Cardiac muscle cell (in vitro differentiated cells and primary cell): ENCODE measurements at regions not wholly inside any gene's neighbourhood (a gene's known extent, or its start where the extent isn't known, plus 50 kb on each side); places are given as distances from the start of the nearest gene placed in this dataset.

Source experiments
- DNase-seq, 2 donors: peaks; one replicate each; pipeline versions ENCODE4 v3.0.0 to v3.0.0-alpha.2; 2010 to 2017; ENCODE audit warnings: low read depth in 1 of 2, low spot score in 1 of 2
- H3K27ac ChIP-seq: fragments of 200-600 bp; sonication (generic); 2 replicates; pipeline ENCODE4 v1.5.1; 2016
- H3K27me3 ChIP-seq: fragments of 200-600 bp; sonication (generic); 2 replicates; pipeline ENCODE4 v1.6.0; 2016; ENCODE audit warnings: control low read depth
- H3K36me3 ChIP-seq: fragments of 200-600 bp; sonication (generic); 2 replicates; pipeline ENCODE4 v1.5.1; 2016; ENCODE audit warnings: control low read depth
- H3K4me1 ChIP-seq: fragments of 200-600 bp; sonication (generic); 2 replicates; pipeline ENCODE4 v1.8.1; 2017; ENCODE audit warnings: low read depth, mild to moderate bottlenecking, mixed run types
- H3K4me3 ChIP-seq: fragments of 200-600 bp; sonication (generic); 2 replicates; pipeline ENCODE4 v1.5.1; 2016; ENCODE audit warnings: mild to moderate bottlenecking
- H3K9me3 ChIP-seq: fragments of 200-600 bp; sonication (generic); 2 replicates; pipeline ENCODE4 v1.5.1; 2017; ENCODE audit warnings: low read depth, mild to moderate bottlenecking, control low read depth
- TF ChIP-seq, protein P1 (sequence below): IDR thresholded peaks from 2 replicates; pipeline ENCODE4 v1.5.1; 2012; ENCODE audit warnings: low read depth, mild to moderate bottlenecking, low read length

DNA sequence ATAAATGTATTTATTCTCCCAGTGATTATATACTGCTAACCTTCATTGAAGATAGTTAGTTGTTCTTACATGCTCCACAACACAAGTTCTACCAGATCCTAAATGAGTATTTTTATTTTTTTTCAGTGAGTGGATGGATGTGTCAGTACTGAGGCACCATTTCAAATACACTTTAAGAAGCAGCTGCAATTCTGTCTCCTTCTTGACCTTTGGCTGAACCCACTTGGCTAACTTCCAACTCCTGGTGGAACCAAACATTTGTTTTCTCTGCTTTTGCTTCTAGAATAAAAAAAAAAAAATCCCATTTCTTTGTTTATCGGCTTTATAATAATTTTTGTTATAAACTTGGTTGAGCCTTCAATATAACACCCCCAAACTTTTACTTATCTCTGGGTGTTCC is 458.3 kb upstream of the MAP3K7 start:
- TF ChIP-seq, protein P1, sequence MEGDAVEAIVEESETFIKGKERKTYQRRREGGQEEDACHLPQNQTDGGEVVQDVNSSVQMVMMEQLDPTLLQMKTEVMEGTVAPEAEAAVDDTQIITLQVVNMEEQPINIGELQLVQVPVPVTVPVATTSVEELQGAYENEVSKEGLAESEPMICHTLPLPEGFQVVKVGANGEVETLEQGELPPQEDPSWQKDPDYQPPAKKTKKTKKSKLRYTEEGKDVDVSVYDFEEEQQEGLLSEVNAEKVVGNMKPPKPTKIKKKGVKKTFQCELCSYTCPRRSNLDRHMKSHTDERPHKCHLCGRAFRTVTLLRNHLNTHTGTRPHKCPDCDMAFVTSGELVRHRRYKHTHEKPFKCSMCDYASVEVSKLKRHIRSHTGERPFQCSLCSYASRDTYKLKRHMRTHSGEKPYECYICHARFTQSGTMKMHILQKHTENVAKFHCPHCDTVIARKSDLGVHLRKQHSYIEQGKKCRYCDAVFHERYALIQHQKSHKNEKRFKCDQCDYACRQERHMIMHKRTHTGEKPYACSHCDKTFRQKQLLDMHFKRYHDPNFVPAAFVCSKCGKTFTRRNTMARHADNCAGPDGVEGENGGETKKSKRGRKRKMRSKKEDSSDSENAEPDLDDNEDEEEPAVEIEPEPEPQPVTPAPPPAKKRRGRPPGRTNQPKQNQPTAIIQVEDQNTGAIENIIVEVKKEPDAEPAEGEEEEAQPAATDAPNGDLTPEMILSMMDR, result no peak
- H3K27me3 ChIP-seq, result no peaks in the 10 kb centered on the region
- H3K4me1 ChIP-seq, result no peaks in the 10 kb centered on the region
- H3K36me3 ChIP-seq, result no peaks in the 10 kb centered on the region
- H3K27ac ChIP-seq, result no peak overlapping the region
- peak in 1 of 2 donors; percentile 79 for DNase-seq
- no peaks in the 10 kb centered on the region for H3K9me3 ChIP-seq
- no peak overlapping the region for H3K4me3 ChIP-seq

DNA sequence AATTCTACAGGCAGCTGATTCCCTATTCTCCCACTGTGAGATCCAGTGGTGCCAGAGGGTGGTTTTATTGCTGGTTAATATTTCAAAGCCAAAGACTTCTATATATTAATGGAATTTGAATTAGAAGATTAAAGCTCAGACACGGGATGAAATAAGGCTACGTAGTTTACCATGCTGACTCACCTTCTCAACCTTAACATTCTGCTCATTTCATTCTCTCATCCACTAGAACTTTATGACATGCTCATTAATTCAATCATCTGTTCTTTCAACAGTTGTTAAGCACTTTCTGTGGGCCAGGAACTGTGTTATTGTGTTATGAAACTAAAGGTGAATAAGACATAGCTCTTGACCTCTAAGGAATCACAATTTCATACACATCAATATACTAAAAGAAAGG is 456.9 kb upstream of the MAP3K7 start:
- H3K9me3 ChIP-seq, result no peaks in the 10 kb centered on the region
- no peaks in the 10 kb centered on the region for H3K36me3 ChIP-seq
- no peak overlapping the region for H3K4me3 ChIP-seq
- H3K27ac ChIP-seq, result no peak overlapping the region
- H3K27me3 ChIP-seq, result no peaks in the 10 kb centered on the region
- TF ChIP-seq, protein P1, result no peak
- no peak for DNase-seq
- no peaks in the 10 kb centered on the region for H3K4me1 ChIP-seq

DNA sequence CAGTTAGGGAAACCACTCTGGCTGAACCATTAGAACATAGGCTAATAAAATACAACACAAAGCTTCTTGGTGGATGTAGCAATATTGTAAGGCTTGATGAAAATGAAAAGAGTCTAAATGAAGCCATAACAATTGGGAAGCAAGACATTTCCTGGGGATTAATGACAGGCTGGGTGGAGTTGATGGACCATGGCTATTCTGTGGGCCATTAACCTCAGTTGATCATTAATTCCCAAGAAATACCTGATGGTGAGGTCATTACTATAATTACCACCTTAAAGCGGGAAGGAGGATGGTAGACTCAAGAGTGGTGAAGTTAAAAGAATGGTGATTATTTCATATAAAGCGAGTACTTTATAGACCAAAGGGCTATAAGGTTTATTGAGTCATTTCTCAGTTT is 455.8 kb upstream of the MAP3K7 start:
- H3K27me3 ChIP-seq, result no peaks in the 10 kb centered on the region
- H3K4me1 ChIP-seq, result no peaks in the 10 kb centered on the region
- H3K36me3 ChIP-seq, result no peaks in the 10 kb centered on the region
- no peak for DNase-seq
- no peaks in the 10 kb centered on the region for H3K9me3 ChIP-seq
- TF ChIP-seq, protein P1, result no peak
- no peak overlapping the region for H3K27ac ChIP-seq
- no peak overlapping the region for H3K4me3 ChIP-seq

DNA sequence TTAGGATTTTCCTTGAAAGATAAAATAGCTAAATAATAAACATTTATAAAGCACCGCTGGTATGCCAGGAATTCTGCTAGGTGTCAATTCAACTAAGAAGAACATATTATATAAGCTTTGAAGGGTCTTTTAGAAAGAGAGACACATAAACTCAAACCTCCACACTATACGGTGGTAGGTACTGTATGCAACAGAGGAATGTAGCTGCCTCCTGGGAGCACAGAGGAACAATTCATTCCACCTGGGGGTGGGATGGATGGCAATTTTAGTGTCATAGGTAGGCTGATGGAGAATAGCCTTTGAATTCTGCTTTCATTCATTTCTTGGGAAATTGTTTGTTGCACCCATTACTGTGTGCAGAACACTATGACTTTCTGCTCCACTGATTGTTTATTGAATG is 447.1 kb upstream of the MAP3K7 start:
- DNase-seq, result no peak
- H3K4me3 ChIP-seq, result no peak overlapping the region
- no peaks in the 10 kb centered on the region for H3K9me3 ChIP-seq
- H3K36me3 ChIP-seq, result no peaks in the 10 kb centered on the region
- peaks cover 15% of the 10 kb centered on the region for H3K4me1 ChIP-seq
- no peak overlapping the region for H3K27ac ChIP-seq
- TF ChIP-seq, protein P1, result no peak
- H3K27me3 ChIP-seq, result no peaks in the 10 kb centered on the region

DNA sequence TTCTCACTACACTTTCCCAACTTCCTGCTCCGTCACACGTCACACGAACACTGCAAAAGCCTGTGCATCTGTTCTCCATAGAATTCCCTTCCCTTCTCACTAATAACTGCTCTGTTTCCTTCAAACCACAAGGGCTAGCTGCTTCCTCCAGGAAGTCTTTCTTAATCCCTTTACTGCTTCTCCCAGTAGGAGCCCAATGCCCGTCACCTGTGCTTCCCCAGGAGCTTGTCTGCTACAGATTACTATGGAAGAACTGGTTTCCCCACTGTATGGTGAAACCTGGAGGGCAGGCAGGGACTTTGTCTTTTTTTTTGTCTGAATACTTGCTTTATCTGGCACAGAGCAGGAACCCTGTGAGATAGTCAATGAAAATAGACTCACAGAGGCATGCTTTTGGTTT is 444.7 kb upstream of the MAP3K7 start:
- DNase-seq, result no peak
- no peaks in the 10 kb centered on the region for H3K27me3 ChIP-seq
- peaks cover 15% of the 10 kb centered on the region for H3K4me1 ChIP-seq
- TF ChIP-seq, protein P1, result no peak
- no peaks in the 10 kb centered on the region for H3K9me3 ChIP-seq
- no peak overlapping the region for H3K27ac ChIP-seq
- no peak overlapping the region for H3K4me3 ChIP-seq
- no peaks in the 10 kb centered on the region for H3K36me3 ChIP-seq

DNA sequence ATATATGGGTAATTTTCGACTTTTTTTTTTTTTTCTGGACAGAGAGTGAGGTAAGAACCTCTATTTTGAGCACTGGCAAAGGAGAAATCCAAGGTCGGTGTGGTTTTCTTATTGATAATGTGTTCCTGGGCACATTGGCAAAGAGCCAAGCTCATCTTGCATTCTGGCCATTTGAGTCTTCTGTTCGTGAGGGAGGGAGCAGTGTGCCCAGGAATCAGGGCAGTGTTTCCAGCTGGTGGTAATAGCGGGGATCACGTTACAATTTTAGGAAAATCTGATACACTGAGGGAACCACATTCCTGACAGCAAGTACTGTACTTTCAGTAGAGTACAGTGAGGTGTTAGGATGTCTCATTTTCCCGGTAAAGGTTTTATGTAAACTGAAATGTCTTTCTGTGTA is 442.3 kb upstream of the MAP3K7 start:
- H3K36me3 ChIP-seq, result no peaks in the 10 kb centered on the region
- no peak overlapping the region for H3K27ac ChIP-seq
- no peaks in the 10 kb centered on the region for H3K9me3 ChIP-seq
- TF ChIP-seq, protein P1, result no peak
- no peaks in the 10 kb centered on the region for H3K4me1 ChIP-seq
- DNase-seq, result peak in 1 of 2 donors; percentile 37
- no peak overlapping the region for H3K4me3 ChIP-seq
- no peaks in the 10 kb centered on the region for H3K27me3 ChIP-seq
